ENCODE measurements at regions not wholly inside any gene's neighbourhood (a gene's known extent, or its start where the extent isn't known, plus 50 kb on each side); places are given as distances from the start of the nearest gene placed in this dataset.

GRCh38 chr6:26296556-26296856 lies 68.5 kb upstream of the BTN3A2 start:
- no peak overlapping the region for H3K4me3 ChIP-seq (ENCODE audit: low read length)
- no peaks in the 10 kb centered on the region; the same call in none of the 2 replicates for H3K27me3 ChIP-seq (ENCODE audit: control insufficient read depth, low read length)
- no peaks in the 10 kb centered on the region for H3K4me1 ChIP-seq (ENCODE audit: control insufficient read depth, low read length)
- H3K79me2 ChIP-seq (ENCODE audit: control insufficient read depth, low read length) = no peaks in the 10 kb centered on the region
- TF ChIP-seq EZH2phosphoT487 (IDR thresholded peaks at IDR 0.05; ENCODE audit: borderline replicate concordance, low read length) = no peak
- no peak for TF ChIP-seq CTCF (IDR thresholded peaks at IDR 0.05; ENCODE audit: low read depth, low read length, poor library complexity, severe bottlenecking)
- 0 out of 2 replicates have a peak, but pooled peaks cover 3% of the 10 kb centered on the region for H3F3A ChIP-seq (ENCODE audit: control insufficient read depth, insufficient read depth)
- no peaks in the 10 kb centered on the region for H4K20me1 ChIP-seq (ENCODE audit: control insufficient read depth, insufficient read depth, low read depth, low read length)
- H3K27ac ChIP-seq (ENCODE audit: low read depth, low read length) = no peak overlapping the region
- no peak overlapping the region for H3K4me2 ChIP-seq (ENCODE audit: low read length)
- no peaks in the 10 kb centered on the region for H3K9me2 ChIP-seq (replicated peaks; ENCODE audit: control insufficient read depth, low read length)
- no peaks in the 10 kb centered on the region for H3K9me3 ChIP-seq (ENCODE audit: control insufficient read depth, insufficient read depth, low read length)
- H3K36me3 ChIP-seq (ENCODE audit: control insufficient read depth, low read length) = no peaks in the 10 kb centered on the region

- Histone ChIP-seq H3K27ac (ENCODE audit: low read depth, low read length) (no peak overlapping the region), H3K4me2 (ENCODE audit: low read length) (no peak overlapping the region)
- no peak for TF ChIP-seq CTCF (IDR thresholded peaks at IDR 0.05; ENCODE audit: low read depth, low read length, poor library complexity, severe bottlenecking)
Observed at GRCh38 chr6:26296857-26297648, 67.9 kb upstream of the BTN3A2 start.

GRCh38 chr6:26299286-26300042 lies 65.5 kb upstream of the BTN3A2 start:
- Histone ChIP-seq H4K20me1 (ENCODE audit: control insufficient read depth, insufficient read depth, low read depth, low read length) (no peaks in the 10 kb centered on the region), H3K36me3 (ENCODE audit: control insufficient read depth, low read length) (no peaks in the 10 kb centered on the region), H3K9me3 (ENCODE audit: control insufficient read depth, insufficient read depth, low read length) (no peaks in the 10 kb centered on the region), H3K4me1 (ENCODE audit: control insufficient read depth, low read length) (no peaks in the 10 kb centered on the region), H3F3A (ENCODE audit: control insufficient read depth, insufficient read depth) (peaks cover 4% of the 10 kb centered on the region; the same call in 1 of the 2 replicates), H3K9me2 (replicated peaks; ENCODE audit: control insufficient read depth, low read length) (no peaks in the 10 kb centered on the region), H3K4me2 (ENCODE audit: low read length) (no peak overlapping the region), H3K27ac (ENCODE audit: low read depth, low read length) (no peak overlapping the region), H3K4me3 (ENCODE audit: low read length) (no peak overlapping the region), H3K79me2 (ENCODE audit: control insufficient read depth, low read length) (no peaks in the 10 kb centered on the region), H3K27me3 (ENCODE audit: control insufficient read depth, low read length) (no peaks in the 10 kb centered on the region)
- TF ChIP-seq CTCF (IDR thresholded peaks at IDR 0.05; ENCODE audit: low read depth, low read length, poor library complexity, severe bottlenecking) (no peak), EZH2phosphoT487 (IDR thresholded peaks at IDR 0.05; ENCODE audit: borderline replicate concordance, low read length) (no peak)

More at GRCh38 chr6:26296857-26297648, 67.9 kb upstream of the BTN3A2 start:
- no peaks in the 10 kb centered on the region for H3K9me3 ChIP-seq (ENCODE audit: control insufficient read depth, insufficient read depth, low read length)
- H4K20me1 ChIP-seq (ENCODE audit: control insufficient read depth, insufficient read depth, low read depth, low read length) = no peaks in the 10 kb centered on the region
- H3K27me3 ChIP-seq (ENCODE audit: control insufficient read depth, low read length) = no peaks in the 10 kb centered on the region; the same call in none of the 2 replicates
- no peaks in the 10 kb centered on the region for H3K9me2 ChIP-seq (replicated peaks; ENCODE audit: control insufficient read depth, low read length)
- H3K79me2 ChIP-seq (ENCODE audit: control insufficient read depth, low read length) = no peaks in the 10 kb centered on the region
- H3K4me1 ChIP-seq (ENCODE audit: control insufficient read depth, low read length) = no peaks in the 10 kb centered on the region
- no peaks in the 10 kb centered on the region for H3K36me3 ChIP-seq (ENCODE audit: control insufficient read depth, low read length)
- H3K4me3 ChIP-seq (ENCODE audit: low read length) = no peak overlapping the region
- 0 out of 2 replicates have a peak, but pooled peaks cover 3% of the 10 kb centered on the region for H3F3A ChIP-seq (ENCODE audit: control insufficient read depth, insufficient read depth)
